Thoracic aorta (tissue), 2 donors: ENCODE measurements at regions not wholly inside any gene's neighbourhood (a gene's known extent, or its start where the extent isn't known, plus 50 kb on each side); places are given as distances from the start of the nearest gene placed in this dataset.

Experiments used
- ATAC-seq: fragments of 150-250 bp; one replicate; pipeline ENCODE4 v1.8.0; 2017; ENCODE audit warnings: low read depth; ENCODE audit not compliant: insufficient number of reproducible peaks, low FRiP score
- DNase-seq: peaks from one replicate; pipeline ENCODE4 v3.0.0-alpha.2; 2020; ENCODE audit warnings: low spot score
- H3K27ac ChIP-seq, 2 donors: fragments of 200-600 bp; sonication (generic); 1 replicate in 1 of 2; 2 replicates in 1 of 2; pipeline ENCODE4 v1.5.1; 2016; ENCODE audit warnings: mild to moderate bottlenecking in 2 of 2, moderate library complexity in 2 of 2
- H3K27me3 ChIP-seq: fragments of 200-600 bp; sonication (generic); replicated peaks from 2 replicates; pipeline ENCODE4 v1.6.0; 2016; ENCODE audit warnings: mild to moderate bottlenecking; ENCODE audit not compliant: insufficient read depth
- H3K36me3 ChIP-seq: fragments of 200-600 bp; sonication (generic); one replicate; pipeline ENCODE4 v1.5.1; 2016
- H3K4me1 ChIP-seq, 2 donors: fragments of 200-600 bp; sonication (generic); 1 replicate in 1 of 2; 2 replicates in 1 of 2; pipeline versions ENCODE4 v1.5.1 to v1.6.0; 2016; ENCODE audit warnings: low read depth in 2 of 2, mild to moderate bottlenecking in 1 of 2; ENCODE audit not compliant: control insufficient read depth in 1 of 2
- H3K4me3 ChIP-seq: fragments of 200-600 bp; sonication (generic); 2 replicates; pipeline ENCODE4 v1.5.1; 2016; ENCODE audit warnings: mild to moderate bottlenecking
- H3K9me3 ChIP-seq: fragments of 200-600 bp; sonication (generic); 2 replicates; pipeline ENCODE4 v1.5.1; 2016
- CTCF ChIP-seq: fragments of 200-600 bp; sonication (generic); IDR thresholded peaks from one replicate; pipeline ENCODE4 v1.5.1; 2019; ENCODE audit warnings: antibody characterized with exemption

- no peaks in the 10 kb centered on the region for H3K36me3 ChIP-seq
- DNase-seq: no peak
- no peaks in the 10 kb centered on the region for H3K27me3 ChIP-seq
- H3K27ac ChIP-seq: no peak overlapping the region
- no peaks in the 10 kb centered on the region for H3K9me3 ChIP-seq
- peaks cover 0 to 2% of the 10 kb centered on the region in 2 donors for H3K4me1 ChIP-seq
- TF ChIP-seq CTCF: no peak
- H3K4me3 ChIP-seq: no peak overlapping the region
- ATAC-seq: no peak
Measured at GRCh38 chr20:22414305-22414742, 170.0 kb downstream of the FOXA2 start.

- DNase-seq: no peak
- no peak for ATAC-seq
Measured at GRCh38 chr20:22412977-22413868, 171.1 kb downstream of the FOXA2 start.

GRCh38 chr20:22411627-22412450 lies 172.5 kb downstream of the FOXA2 start:
- peak; percentile 78 for ATAC-seq
- no peak for TF ChIP-seq CTCF
- H3K4me1 ChIP-seq: peaks cover 0 to 2% of the 10 kb centered on the region in 2 donors
- no peaks in the 10 kb centered on the region for H3K36me3 ChIP-seq
- no peak overlapping the region for H3K4me3 ChIP-seq
- no peak for DNase-seq
- H3K27me3 ChIP-seq: no peaks in the 10 kb centered on the region
- H3K9me3 ChIP-seq: no peaks in the 10 kb centered on the region
- peak overlapping the region; percentile 6 to 48 for H3K27ac ChIP-seq

More at GRCh38 chr20:22412977-22413868, 171.1 kb downstream of the FOXA2 start:
- no peaks in the 10 kb centered on the region for H3K9me3 ChIP-seq
- H3K36me3 ChIP-seq: no peaks in the 10 kb centered on the region
- H3K27me3 ChIP-seq: no peaks in the 10 kb centered on the region
- no peak overlapping the region for H3K27ac ChIP-seq
- no peak overlapping the region for H3K4me3 ChIP-seq
- H3K4me1 ChIP-seq: peaks cover 0 to 2% of the 10 kb centered on the region in 2 donors
- no peak for TF ChIP-seq CTCF

- Histone ChIP-seq H3K4me1 (peaks cover 0 to 2% of the 10 kb centered on the region in 2 donors), H3K4me3 (no peak overlapping the region), H3K9me3 (no peaks in the 10 kb centered on the region), H3K36me3 (no peaks in the 10 kb centered on the region), H3K27me3 (no peaks in the 10 kb centered on the region), H3K27ac (peak overlapping the region in 1 of 2 donors; percentile 48)
- no peak for DNase-seq
- no peak for ATAC-seq
- TF ChIP-seq CTCF: no peak
Measured at GRCh38 chr20:22411286-22411626, 173.1 kb downstream of the FOXA2 start.

- H3K4me3 ChIP-seq: no peak overlapping the region
- DNase-seq: no peak
- no peaks in the 10 kb centered on the region for H3K9me3 ChIP-seq
- no peak for ATAC-seq
- no peaks in the 10 kb centered on the region for H3K36me3 ChIP-seq
- no peak for TF ChIP-seq CTCF
- no peak overlapping the region for H3K27ac ChIP-seq
- H3K4me1 ChIP-seq: peaks cover 0 to 2% of the 10 kb centered on the region in 2 donors
- no peaks in the 10 kb centered on the region for H3K27me3 ChIP-seq
Measured at GRCh38 chr20:22410556-22411130, 173.7 kb downstream of the FOXA2 start.
